HG02943 (cell line): ENCODE measurements at regions not wholly inside any gene's neighbourhood (a gene's known extent, or its start where the extent isn't known, plus 50 kb on each side); places are given as distances from the start of the nearest gene placed in this dataset.

Source experiments
- ATAC-seq: cut with Tn5 transposase; IDR thresholded peaks from one replicate; pipeline ENCODE4 v1.9.1; 2021; ENCODE audit warnings: mild to moderate bottlenecking, low read depth, moderate library complexity; ENCODE audit not compliant: unreplicated experiment

GRCh38 chr2:19571773-19572172, 213.3 kb upstream of the OSR1 start:
- no peak for ATAC-seq

- ATAC-seq: no peak
These were observed 210.9 kb upstream of the OSR1 start for GRCh38 chr2:19569300-19569791.

- no peak for ATAC-seq
These were observed 210.4 kb upstream of the OSR1 start for GRCh38 chr2:19568809-19569208.

GRCh38 chr2:19560785-19561184, 202.4 kb upstream of the OSR1 start:
- ATAC-seq: no peak

GRCh38 chr2:19559596-19560240, 201.3 kb upstream of the OSR1 start:
- no peak for ATAC-seq

- ATAC-seq: no peak
These were observed 198.2 kb upstream of the OSR1 start for GRCh38 chr2:19556648-19557047.

- ATAC-seq: no peak
These were observed 196.1 kb upstream of the OSR1 start for GRCh38 chr2:19554520-19554919.

- no peak for ATAC-seq
These were observed 193.8 kb upstream of the OSR1 start for GRCh38 chr2:19552270-19552669.

GRCh38 chr2:19550750-19551149, 192.3 kb upstream of the OSR1 start:
- ATAC-seq: no peak

GRCh38 chr2:19549821-19550220, 191.4 kb upstream of the OSR1 start:
- no peak for ATAC-seq

- no peak for ATAC-seq
These were observed 189.7 kb upstream of the OSR1 start for GRCh38 chr2:19548116-19548515.

GRCh38 chr2:19547321-19547720, 188.9 kb upstream of the OSR1 start:
- no peak for ATAC-seq

GRCh38 chr2:19545507-19545906, 187.1 kb upstream of the OSR1 start:
- ATAC-seq: no peak

- ATAC-seq: no peak
These were observed 185.4 kb upstream of the OSR1 start for GRCh38 chr2:19543663-19544383.

GRCh38 chr2:19542796-19543662, 184.6 kb upstream of the OSR1 start:
- no peak for ATAC-seq

- no peak for ATAC-seq
These were observed 183.5 kb upstream of the OSR1 start for GRCh38 chr2:19541884-19542283.

GRCh38 chr2:19540739-19541525, 182.5 kb upstream of the OSR1 start:
- ATAC-seq: no peak

GRCh38 chr2:19538411-19538963, 180.1 kb upstream of the OSR1 start:
- ATAC-seq: no peak

GRCh38 chr2:19536136-19536535, 177.7 kb upstream of the OSR1 start:
- ATAC-seq: no peak

GRCh38 chr2:19532547-19533196, 174.2 kb upstream of the OSR1 start:
- ATAC-seq: no peak
